ENCODE measurements at regions not wholly inside any gene's neighbourhood (a gene's known extent, or its start where the extent isn't known, plus 50 kb on each side); places are given as distances from the start of the nearest gene placed in this dataset.

GRCh38 chr9:117496307-117496706 is 81.5 kb upstream of the ASTN2 start:
- TF ChIP-seq CTCF (IDR thresholded peaks at IDR 0.05) (no peak), POLR2A (IDR thresholded peaks at IDR 0.05) (no peak)
